Glomerular endothelial cell (primary cell): ENCODE measurements at regions not wholly inside any gene's neighbourhood (a gene's known extent, or its start where the extent isn't known, plus 50 kb on each side); places are given as distances from the start of the nearest gene placed in this dataset.
"Not testable (repeated sequence)": the region's sequence is repeated elsewhere in the genome, so short reads cannot be mapped to it uniquely, and the experiment has no call there.

Experiments
- DNase-seq: peaks from one replicate; pipeline ENCODE4 v3.0.0-alpha.2; 2011; ENCODE audit warnings: low read depth, low spot score; ENCODE audit errors: extremely low read depth

DNA sequence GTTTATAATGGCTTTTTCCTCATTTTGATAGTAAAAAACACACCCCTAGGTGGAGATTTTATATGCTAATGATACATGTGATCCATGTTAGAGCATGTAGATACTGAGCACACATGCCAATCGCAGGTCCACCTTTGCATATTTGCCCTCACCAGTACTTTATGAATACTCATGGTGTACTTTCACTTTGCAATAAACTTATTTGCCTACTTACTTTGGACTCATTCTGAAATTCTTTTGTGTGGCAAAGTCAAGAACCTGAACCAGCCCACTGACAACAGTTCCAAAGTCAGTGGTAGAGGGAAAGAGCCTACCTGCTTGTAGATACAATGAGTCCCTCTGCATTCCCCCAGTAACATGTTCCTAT is 58.5 kb upstream of the DHRS4 start:
- no peak for DNase-seq

DNA sequence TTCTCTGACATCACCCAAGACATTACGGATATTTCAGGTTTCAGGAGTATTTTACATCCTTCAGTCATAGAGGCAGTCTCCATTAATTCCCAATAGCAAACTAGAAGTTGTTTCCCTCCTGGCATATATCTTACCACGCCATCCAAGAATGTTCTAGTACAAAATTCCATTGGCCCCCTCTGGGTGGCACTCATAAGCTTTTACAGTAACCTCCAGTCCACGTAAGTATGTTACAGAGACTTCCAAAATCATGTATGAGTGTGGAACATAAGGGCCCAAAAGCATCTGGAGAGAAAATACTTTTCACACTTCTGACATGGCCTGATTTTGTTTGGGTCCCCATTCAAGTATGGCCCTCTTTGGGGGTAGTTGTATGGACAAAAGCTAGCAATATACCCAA is 58.1 kb upstream of the DHRS4 start:
- no peak for DNase-seq

DNA sequence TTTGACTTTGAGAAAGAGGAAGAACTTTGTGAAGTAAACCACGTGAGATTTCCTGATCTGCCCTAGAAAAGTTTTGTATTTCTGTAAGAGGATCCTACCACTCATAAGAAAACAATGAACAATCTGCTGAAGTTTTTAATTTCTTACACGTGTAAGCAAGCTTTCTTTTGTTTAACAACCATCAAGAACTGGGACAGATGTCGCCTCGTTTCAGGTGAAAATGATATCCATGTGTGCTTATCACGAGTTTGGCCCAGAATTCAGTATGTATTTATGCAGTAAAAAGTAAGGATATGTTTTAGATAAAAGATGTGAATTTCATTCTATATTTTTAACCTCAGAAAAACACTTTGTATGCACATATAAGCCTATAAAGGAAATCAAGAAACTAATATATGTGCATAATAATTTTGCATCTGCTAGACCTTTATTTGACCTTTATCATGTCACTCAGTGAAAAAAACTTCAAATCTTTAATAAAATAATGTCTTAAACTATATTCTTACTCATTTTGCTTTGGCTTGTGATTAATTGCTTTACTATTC is 56.9 kb upstream of the DHRS4 start:
- DNase-seq = no peak

- DNase-seq = not testable (repeated sequence)
Observed at GRCh38 chr14:23897291-23897690, 56.3 kb upstream of the DHRS4 start.

DNA sequence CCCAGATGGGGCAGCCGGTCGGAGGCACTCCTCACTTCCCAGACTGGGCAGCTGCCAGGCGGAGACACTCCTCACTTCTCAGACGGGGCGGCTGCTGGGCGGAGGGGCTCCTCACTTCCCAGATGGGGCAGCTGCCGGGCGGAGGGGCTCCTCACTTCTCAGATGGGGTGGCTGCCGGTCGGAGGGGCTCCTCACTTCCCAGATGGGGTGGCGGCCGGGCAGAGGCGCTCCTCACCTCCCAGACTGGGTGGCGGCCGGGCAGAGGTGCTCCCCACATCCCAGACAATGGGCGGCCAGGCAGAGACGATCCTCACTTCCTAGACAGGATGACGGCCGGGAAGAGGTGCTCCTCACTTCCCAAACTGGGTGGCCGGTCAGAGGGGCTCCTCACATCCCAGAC is 55.2 kb upstream of the DHRS4 start:
- DNase-seq = not testable (repeated sequence)

DNA sequence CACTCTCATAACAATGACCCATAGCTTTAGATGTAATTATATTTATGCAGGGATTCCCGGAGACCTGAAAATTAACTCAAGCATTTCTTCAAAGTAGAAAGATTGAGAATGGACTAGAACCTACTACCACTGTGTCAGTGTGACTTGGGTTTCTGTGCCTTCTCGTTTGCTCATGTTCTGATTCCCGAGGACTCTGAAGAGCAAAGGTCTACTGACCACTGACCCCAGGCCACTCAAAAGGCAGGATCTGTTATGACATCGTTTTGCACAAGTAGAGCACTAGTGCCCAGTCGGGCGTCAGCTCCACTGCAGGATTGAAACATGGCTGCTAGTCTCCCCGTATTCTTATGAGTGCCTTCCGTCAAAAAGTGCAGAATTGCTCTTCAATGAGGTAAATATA is 53.8 kb upstream of the DHRS4 start:
- DNase-seq = no peak

DNA sequence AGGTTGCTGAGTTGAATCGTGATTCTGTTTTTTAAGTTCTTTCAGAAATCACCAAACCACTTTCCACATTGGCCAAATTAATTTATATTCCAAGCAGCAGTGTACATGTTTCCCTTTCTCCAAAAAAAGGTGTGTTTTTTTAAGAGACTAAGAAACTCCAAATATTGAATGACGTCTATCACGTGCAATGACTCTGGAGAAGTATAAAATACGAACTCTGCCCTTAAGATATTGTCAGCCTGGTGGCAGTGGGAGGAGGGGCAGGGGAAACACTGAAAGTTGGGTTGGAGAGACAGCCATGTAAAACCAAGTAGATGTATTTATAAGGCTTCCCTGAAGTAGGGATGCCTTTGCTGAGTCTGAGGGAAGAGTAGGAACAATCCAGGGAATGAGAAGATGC is 50.1 kb upstream of the DHRS4 start:
- no peak for DNase-seq
